NOMO-1 treated with DMSO at 0.1 percent for 48 hours (cell line): ENCODE measurements at regions not wholly inside any gene's neighbourhood (a gene's known extent, or its start where the extent isn't known, plus 50 kb on each side); places are given as distances from the start of the nearest gene placed in this dataset.

Source experiments
- DNase-seq: peaks from one replicate; lab custom pipeline; 2025; ENCODE audit not compliant: unreplicated experiment; lab: John Stamatoyannopoulos, UW

DNA sequence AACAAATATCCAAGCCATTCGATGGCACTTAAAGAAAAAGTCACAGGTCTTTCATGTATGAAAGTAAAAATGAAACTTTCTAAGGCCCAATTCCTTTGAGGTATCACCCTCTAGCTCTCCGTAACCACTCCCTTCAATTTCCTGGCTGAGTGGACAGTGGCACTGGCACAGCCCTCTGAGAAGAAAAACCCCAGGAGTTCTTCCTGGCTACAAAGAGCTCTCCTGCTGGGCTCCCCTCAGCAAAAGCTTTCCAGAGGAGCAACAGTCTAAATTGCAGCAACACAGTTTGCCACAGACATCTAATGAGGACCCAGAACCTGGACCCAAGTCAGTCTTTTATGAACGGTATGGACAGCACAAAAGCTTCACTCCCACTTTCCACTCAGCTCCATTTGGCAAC, 71.8 kb downstream of the FUNDC1 start:
- no peak for DNase-seq

DNA sequence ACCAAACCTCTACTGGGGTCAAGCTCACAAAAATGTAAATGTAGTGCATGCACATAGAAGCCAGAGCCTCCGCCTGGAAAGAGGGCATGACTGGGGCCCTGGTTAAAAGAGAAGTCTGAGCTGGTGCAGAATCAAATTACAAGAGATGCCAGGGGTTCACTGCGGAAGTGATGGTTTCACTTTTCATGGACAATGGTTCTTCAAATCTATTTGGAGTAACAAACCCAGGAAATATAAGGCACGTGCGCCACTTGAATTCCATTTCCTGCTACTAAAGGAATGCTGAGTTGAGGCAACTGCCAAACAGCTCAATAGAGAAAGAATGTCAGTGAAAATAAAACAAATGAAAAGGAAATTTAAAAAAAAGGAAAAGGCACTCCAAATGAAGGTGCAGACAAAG, 79.8 kb downstream of the FUNDC1 start:
- peak; percentile 26 for DNase-seq

- DNase-seq, result no peak
These were observed 83.2 kb downstream of the FUNDC1 start for GRCh38 chrX:44459501-44459900.

DNA sequence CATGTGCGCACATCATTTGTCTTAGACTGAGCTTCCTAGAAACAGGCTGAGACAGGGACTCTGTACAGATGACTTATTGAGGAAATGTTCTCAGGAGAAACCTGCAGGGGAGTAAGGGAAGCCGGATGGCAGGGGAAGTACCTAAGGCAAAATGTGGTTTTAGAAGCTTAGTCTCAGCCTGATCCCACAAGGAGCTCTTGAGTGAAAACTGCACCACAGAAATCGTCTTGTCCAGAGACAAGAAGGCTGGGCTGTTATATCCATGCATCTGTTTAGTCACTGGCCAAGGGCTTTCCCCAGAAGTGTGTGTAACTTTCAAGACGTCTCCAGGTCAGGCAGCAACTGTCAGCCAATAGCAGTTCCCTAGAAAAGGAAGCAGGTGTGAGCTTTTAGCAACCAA, 86.0 kb downstream of the FUNDC1 start:
- DNase-seq, result no peak

DNA sequence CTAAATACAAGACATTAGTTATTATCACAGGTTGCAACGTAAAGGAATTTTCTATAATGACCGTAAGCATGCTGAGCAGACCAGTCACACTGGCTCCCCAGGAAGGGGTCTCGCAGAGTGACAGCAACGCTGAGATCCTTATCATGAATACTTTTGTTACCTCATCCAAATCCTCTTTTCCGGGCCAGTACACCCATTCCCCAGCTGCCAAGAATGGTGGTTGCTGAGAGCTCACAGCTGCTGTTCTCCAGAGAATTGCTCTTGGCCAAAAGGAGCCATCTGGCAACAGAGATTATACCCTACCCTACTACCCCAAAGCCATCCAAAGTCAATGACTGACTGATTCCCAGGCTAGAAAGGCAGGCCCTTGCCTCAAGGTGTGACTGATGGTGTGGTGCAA, 91.6 kb downstream of the FUNDC1 start:
- DNase-seq, result no peak

- DNase-seq, result no peak
These were observed 95.4 kb downstream of the FUNDC1 start for GRCh38 chrX:44447214-44447613.

DNA sequence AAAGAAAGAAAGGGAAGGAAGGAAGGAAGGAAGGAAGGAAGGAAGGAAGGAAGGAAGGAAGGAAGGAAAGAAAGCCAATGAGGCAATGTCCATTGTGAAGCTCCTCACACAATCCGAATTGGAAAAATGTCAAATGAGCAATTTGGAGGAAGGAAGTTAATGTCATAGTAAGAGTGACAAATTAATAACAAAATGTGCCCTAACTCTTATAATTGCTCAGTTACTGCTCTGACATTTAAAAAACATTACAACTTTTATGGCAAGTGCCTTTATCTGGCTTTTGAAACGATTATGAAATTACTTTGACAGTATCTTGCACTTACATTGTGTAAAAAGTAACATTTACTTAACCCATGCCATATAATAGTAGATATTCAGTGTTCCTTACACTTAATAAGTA, 96.5 kb upstream of the EFHC2 start:
- no peak for DNase-seq

GRCh38 chrX:44439242-44439794, 95.8 kb upstream of the EFHC2 start:
- no peak for DNase-seq

DNA sequence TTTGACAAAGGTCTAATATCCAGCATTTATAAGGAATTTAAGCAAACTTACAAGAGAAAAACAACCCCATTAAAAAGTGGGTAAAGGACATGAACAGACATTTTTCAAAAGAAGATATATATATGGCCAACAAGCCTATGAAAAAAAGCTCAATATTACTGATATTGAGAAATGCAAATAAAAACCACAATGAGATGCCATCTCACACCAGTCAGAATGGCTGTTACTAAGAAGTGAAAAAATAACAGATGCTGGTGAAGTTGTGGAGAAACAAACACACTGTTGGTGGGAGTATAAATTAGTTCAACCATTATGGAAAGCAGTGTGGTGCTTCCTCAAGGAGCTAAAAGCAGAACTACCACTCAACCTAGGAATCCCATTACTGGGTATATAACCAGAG, 91.6 kb upstream of the EFHC2 start:
- DNase-seq, result no peak

- DNase-seq, result no peak
These were observed 90.1 kb upstream of the EFHC2 start for GRCh38 chrX:44433556-44433955.

DNA sequence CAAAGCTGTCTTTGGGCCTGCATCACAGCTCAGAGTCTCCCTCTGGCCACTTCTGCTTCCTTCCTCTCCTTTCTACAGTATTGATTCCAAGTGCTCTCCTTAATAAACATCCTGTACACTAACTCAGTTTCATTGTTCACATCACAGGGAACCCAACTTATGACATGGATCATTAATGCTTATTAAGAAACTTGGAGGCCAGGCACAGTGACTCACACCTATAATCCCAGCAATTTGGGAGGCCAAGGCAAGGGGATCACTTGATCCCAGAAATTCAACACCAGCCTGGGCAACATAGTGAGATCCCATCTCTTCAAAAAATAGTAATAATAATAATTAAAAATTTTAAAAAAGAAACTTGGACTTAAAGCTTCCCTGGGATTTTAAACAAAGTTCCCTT, 89.2 kb upstream of the EFHC2 start:
- no peak for DNase-seq

GRCh38 chrX:44431194-44431593, 87.7 kb upstream of the EFHC2 start:
- DNase-seq, result no peak

- DNase-seq, result peak; percentile 11
These were observed 85.6 kb upstream of the EFHC2 start for GRCh38 chrX:44428989-44429627.

DNA sequence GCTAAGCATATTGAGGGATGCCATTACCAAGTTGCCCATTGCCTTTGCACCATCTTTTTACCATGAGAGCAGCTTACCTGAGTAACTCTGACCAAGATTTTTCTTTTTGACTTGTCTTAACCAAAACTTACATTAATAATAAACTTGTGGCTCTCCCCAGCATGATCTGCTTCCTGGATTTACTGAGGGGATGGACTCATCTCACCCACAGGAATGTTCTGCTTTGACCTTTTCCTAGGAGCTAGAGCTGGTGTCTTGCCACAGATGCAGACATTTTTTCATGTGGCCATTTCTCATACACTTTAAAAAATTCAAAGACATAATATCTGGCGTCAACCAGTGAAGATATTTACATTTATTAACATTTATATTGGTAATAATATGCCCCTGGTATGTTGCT, 79.2 kb upstream of the EFHC2 start:
- no peak for DNase-seq

DNA sequence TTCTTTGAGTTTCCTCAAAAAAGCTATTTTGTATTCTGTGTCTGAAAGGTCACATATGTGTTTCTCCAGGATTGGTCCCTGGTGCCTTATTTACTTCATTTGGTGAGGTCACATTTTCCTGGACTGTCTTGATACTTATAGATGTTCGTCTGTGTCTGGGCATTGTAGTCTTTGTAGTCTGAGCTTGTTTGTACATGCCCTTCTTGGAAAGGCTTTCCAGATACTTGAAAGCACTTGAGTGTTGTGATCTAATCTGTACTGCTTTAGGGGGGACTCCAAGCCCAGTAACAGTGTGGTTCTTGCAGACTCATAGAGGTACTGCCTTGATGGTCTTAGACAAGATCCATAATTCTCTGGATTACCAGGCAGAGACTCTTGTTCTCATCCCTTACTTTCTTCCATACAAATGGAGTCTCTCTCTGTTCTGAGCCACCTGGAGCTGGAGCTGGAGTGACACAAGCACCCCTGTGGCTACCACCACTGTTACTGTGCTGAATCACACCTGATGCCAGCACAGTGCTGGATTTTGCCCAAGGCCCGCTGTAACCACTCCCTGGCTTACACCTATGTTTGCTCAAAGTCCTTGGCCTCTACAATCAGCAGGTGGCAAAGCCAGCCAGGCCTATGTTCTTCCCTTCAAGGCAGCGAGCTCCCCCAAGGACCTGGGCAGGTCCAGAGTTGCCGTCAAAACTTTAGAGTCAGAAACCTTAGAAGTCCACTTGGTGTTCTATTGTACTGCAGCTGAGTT, 72.3 kb upstream of the EFHC2 start:
- DNase-seq, result no peak

DNA sequence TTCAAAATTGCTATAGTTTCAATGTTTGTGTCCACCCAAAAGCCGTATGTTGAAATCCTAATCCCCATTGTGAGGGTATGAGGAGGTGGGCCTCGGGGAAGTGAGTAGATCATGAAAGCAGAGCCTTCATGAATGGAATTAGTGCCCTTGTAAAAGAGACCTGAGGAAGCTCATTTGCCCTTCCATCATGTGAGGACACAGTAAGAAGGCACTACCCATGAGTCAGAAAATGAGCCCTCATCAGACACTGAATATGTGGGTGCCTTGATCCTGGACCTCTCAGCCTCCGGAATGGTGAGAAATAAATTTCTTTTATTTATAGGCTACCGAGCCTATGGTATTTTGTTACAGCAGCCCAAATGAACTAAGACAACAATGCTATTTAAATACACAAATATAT, 57.7 kb upstream of the EFHC2 start:
- no peak for DNase-seq

GRCh38 chrX:44400588-44400987, 57.1 kb upstream of the EFHC2 start:
- no peak for DNase-seq

DNA sequence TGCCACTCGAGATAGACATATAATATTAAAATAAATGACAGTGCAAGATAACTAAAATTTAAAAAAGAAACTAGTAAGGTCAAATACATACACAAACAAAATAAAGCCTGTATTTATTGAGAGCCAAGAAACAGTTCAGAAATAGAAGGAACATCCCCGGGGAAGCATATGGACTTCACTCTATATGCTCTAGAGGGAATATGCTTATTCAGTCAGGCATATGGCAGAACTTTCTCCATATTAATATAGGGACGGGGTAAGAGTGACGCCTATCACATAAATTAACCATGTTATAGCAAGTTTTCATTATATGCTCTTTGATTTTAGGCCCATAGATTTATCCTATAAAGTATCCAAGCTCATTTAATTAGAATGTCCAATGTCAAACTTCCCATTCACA, 56.7 kb upstream of the EFHC2 start:
- no peak for DNase-seq
